ENCODE measurements at regions not wholly inside any gene's neighbourhood (a gene's known extent, or its start where the extent isn't known, plus 50 kb on each side); places are given as distances from the start of the nearest gene placed in this dataset.

- no peak for DNase-seq (ENCODE audit: low read depth in 4 of 4, low spot score in 3 of 4)
Observed at GRCh38 chr6:145374570-145374969, 360.8 kb downstream of the EPM2A start.

- DNase-seq (ENCODE audit: low read depth in 4 of 4, low spot score in 3 of 4): no peak
Observed at GRCh38 chr6:145375502-145375901, 359.8 kb downstream of the EPM2A start.

GRCh38 chr6:145380186-145380585 is 355.1 kb downstream of the EPM2A start:
- DNase-seq (ENCODE audit: low read depth in 4 of 4, low spot score in 3 of 4): no peak

- no peak for DNase-seq (ENCODE audit: low read depth in 4 of 4, low spot score in 3 of 4)
Observed at GRCh38 chr6:145381941-145382340, 353.4 kb downstream of the EPM2A start.

GRCh38 chr6:145383428-145383827 is 351.9 kb downstream of the EPM2A start:
- no peak for DNase-seq (ENCODE audit: low read depth in 4 of 4, low spot score in 3 of 4)

GRCh38 chr6:145384503-145384902 is 350.8 kb downstream of the EPM2A start:
- DNase-seq (ENCODE audit: low read depth in 4 of 4, low spot score in 3 of 4): no peak

- DNase-seq (ENCODE audit: low read depth in 4 of 4, low spot score in 3 of 4): no peak
Observed at GRCh38 chr6:145396499-145396898, 338.8 kb downstream of the EPM2A start.

GRCh38 chr6:145400508-145400907 is 334.8 kb downstream of the EPM2A start:
- no peak for DNase-seq (ENCODE audit: low read depth in 4 of 4, low spot score in 3 of 4)

GRCh38 chr6:145405006-145405551 is 330.2 kb downstream of the EPM2A start:
- DNase-seq (ENCODE audit: low read depth in 4 of 4, low spot score in 3 of 4): no peak

- DNase-seq (ENCODE audit: low read depth in 4 of 4, low spot score in 3 of 4): no peak
Observed at GRCh38 chr6:145406783-145407182, 328.5 kb downstream of the EPM2A start.

- DNase-seq (ENCODE audit: low read depth in 4 of 4, low spot score in 3 of 4): no peak
Observed at GRCh38 chr6:145415616-145416015, 319.7 kb downstream of the EPM2A start.

- no peak for DNase-seq (ENCODE audit: low read depth in 4 of 4, low spot score in 3 of 4)
Observed at GRCh38 chr6:145420599-145420998, 314.7 kb downstream of the EPM2A start.

- DNase-seq (ENCODE audit: low read depth in 4 of 4, low spot score in 3 of 4): no peak
Observed at GRCh38 chr6:145423936-145424335, 311.4 kb downstream of the EPM2A start.

- no peak for DNase-seq (ENCODE audit: low read depth in 4 of 4, low spot score in 3 of 4)
Observed at GRCh38 chr6:145427232-145427631, 308.1 kb downstream of the EPM2A start.

- no peak for DNase-seq (ENCODE audit: low read depth in 4 of 4, low spot score in 3 of 4)
Observed at GRCh38 chr6:145428706-145429105, 306.6 kb downstream of the EPM2A start.

GRCh38 chr6:145442110-145442509 is 293.2 kb downstream of the EPM2A start:
- DNase-seq (ENCODE audit: low read depth in 4 of 4, low spot score in 3 of 4): no peak

- no peak for DNase-seq (ENCODE audit: low read depth in 4 of 4, low spot score in 3 of 4)
Observed at GRCh38 chr6:145445674-145446073, 289.6 kb downstream of the EPM2A start.

- no peak for DNase-seq (ENCODE audit: low read depth in 4 of 4, low spot score in 3 of 4)
Observed at GRCh38 chr6:145451029-145451428, 284.3 kb downstream of the EPM2A start.

- no peak for DNase-seq (ENCODE audit: low read depth in 4 of 4, low spot score in 3 of 4)
Observed at GRCh38 chr6:145453376-145453775, 281.9 kb downstream of the EPM2A start.

GRCh38 chr6:145454006-145454405 is 281.3 kb downstream of the EPM2A start:
- no peak for DNase-seq (ENCODE audit: low read depth in 4 of 4, low spot score in 3 of 4)

- no peak for DNase-seq (ENCODE audit: low read depth in 4 of 4, low spot score in 3 of 4)
Observed at GRCh38 chr6:145457556-145457955, 277.8 kb downstream of the EPM2A start.

GRCh38 chr6:145468534-145468933 is 266.8 kb downstream of the EPM2A start:
- DNase-seq (ENCODE audit: low read depth in 4 of 4, low spot score in 3 of 4): no peak

GRCh38 chr6:145469021-145469420 is 266.3 kb downstream of the EPM2A start:
- DNase-seq (ENCODE audit: low read depth in 4 of 4, low spot score in 3 of 4): no peak
